GM10266 (cell line): ENCODE measurements at regions not wholly inside any gene's neighbourhood (a gene's known extent, or its start where the extent isn't known, plus 50 kb on each side); places are given as distances from the start of the nearest gene placed in this dataset.

ENCODE experiments used
- DNase-seq: peaks from one replicate; pipeline ENCODE4 v3.0.0; 2012; ENCODE audit errors: extremely low spot score
- TF ChIP-seq, protein P1 (sequence below): IDR thresholded peaks from 2 replicates; pipeline ENCODE4 v1.5.1; 2012; ENCODE audit warnings: mild to moderate bottlenecking, low read depth; ENCODE audit not compliant: control insufficient read depth, insufficient read depth; ENCODE audit errors: missing control alignments

DNA sequence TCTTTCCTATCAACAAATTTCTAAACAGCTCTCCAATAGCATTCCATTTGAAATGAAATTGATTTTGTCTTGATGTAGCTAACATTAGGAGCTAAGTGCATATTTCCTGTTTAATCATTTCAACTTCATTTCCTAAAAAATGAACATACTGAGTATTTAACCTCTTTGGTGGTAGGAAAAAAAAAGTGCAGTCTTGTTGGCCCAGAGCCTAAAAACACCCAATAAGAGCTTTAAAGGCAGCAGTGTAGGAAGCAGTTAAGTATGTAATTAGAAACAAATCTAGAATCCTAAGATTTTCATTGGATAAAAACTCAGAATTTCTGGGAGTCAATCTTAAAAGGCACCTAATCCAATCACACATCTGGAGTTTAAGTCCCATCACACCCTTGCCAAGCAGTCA is 71.0 kb upstream of the RBMS1 start:
- TF ChIP-seq, protein P1, sequence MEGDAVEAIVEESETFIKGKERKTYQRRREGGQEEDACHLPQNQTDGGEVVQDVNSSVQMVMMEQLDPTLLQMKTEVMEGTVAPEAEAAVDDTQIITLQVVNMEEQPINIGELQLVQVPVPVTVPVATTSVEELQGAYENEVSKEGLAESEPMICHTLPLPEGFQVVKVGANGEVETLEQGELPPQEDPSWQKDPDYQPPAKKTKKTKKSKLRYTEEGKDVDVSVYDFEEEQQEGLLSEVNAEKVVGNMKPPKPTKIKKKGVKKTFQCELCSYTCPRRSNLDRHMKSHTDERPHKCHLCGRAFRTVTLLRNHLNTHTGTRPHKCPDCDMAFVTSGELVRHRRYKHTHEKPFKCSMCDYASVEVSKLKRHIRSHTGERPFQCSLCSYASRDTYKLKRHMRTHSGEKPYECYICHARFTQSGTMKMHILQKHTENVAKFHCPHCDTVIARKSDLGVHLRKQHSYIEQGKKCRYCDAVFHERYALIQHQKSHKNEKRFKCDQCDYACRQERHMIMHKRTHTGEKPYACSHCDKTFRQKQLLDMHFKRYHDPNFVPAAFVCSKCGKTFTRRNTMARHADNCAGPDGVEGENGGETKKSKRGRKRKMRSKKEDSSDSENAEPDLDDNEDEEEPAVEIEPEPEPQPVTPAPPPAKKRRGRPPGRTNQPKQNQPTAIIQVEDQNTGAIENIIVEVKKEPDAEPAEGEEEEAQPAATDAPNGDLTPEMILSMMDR = no peak
- DNase-seq = no peak

DNA sequence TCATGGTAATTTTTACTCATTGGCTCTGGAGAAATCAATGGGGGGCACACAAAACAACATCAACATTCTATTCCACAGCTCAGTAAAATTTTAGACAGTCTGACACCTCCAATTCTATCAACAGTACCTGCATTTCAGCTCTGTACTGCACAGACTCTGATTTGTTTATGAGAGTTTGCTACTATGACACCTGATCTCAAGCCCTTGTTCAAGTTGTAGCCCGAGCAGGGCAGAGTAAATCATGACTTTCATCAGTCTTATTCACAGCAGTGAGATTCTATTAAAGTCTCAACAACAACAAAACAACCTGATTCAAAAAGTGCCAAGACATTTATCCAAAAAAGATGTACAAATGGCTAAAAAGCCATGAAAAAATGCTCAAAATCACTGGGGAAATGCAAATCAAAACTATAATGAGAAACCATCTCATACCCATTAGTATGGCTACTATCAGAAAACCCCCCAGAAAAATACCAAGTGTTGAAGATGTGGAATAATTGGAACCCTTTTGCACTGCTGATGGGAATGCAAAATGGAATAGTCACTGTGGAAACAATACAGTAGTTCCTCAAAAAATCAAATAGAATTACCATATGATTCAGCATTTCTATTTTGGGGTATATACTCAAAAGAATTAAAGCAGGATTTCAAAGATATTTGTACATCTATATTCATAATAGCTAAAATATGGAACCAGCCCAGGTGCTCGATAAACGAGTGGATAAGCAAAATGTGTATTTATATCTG is 71.7 kb upstream of the RBMS1 start:
- DNase-seq = no peak
- TF ChIP-seq, protein P1 = no peak

DNA sequence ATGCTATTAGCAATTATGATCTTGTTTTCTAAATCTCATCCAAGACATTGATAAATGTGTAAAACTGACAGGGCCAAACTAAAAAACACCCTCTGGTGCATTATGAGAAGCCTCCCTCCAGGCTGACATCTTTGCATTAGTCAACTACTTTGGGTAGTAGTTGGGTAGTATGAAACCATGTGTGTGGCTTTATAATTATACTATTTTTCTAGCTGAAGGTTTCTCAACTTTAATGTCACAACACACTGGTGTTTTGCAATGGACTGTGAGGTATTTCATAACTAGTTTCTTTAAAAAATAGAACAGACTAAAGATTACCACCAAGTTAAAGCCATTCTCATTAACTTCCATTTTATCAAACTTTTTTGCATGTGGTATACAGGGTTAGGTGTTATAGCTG is 73.1 kb upstream of the RBMS1 start:
- no peak for DNase-seq
- TF ChIP-seq, protein P1 = no peak

DNA sequence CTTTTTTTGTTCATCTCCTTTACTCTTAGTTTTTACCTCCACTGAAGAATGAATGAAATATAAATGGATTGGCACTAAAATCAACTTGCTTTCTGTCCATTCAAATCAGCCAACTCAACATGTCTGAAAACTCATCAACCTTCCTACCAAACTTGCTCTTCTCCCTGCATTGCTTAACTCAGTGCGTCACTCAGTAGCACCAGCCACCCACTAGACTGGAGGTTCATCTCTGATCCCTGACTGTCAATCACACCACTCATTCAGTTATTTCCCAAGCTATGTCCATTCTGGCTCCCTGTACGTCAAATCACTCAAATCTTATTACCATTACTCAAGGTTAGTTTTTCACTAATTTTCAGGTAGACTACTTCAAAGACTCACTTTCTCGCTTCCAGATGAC is 75.2 kb upstream of the RBMS1 start:
- TF ChIP-seq, protein P1 = no peak
- no peak for DNase-seq

DNA sequence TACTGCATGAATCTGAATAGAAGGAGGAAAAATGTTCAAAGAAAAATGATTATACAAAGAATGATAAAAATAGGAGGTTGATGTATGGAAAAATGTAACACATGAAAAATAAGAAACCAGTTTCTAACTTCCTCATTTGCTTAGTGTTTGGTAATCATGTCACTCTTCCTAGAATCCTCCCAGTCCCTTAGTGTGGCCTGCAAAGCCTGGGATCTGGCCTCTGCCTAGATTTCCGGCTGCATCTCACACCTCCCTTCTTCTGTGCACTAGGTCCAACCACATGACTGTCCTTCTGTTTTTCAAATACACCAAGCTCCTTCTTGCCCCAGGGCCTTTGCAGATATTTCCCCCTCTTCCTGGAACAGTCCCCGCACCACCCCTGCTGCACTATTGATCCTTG is 76.8 kb upstream of the RBMS1 start:
- DNase-seq = no peak

DNA sequence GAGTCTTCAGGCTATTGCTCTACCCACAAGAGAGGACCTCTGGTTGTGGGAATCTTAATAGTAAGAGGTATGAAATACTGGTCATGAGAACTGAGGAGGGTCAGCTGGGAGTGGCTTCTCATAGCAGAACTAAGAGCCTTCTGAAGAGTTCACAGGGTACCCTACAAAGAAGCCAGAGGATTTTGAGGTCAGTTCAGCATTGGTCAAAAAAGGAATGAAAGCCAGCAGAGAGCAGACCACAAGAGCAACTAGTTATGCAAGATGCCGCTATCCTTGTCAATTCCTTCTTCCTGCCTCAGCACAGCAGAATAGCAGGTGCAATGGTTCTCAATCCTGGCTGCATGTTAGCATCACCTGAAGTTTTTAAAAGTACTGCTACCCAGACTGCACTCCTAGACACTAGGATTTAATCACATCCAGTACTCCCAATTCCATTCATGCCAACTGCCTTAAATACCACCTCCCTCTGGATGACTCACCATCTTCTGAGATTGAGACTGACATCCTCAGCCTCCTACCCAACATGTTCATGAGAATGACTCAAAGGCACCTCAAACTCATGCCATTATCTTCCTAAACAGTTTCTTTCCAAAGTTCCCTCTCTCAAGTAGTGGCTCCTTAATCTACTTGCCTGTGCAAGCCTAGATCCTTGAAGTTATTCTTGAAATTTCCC is 81.0 kb upstream of the RBMS1 start:
- TF ChIP-seq, protein P1 = no peak
- no peak for DNase-seq

More for the DNA sequence above, 76.8 kb upstream of the RBMS1 start:
- TF ChIP-seq, protein P1 = no peak

DNA sequence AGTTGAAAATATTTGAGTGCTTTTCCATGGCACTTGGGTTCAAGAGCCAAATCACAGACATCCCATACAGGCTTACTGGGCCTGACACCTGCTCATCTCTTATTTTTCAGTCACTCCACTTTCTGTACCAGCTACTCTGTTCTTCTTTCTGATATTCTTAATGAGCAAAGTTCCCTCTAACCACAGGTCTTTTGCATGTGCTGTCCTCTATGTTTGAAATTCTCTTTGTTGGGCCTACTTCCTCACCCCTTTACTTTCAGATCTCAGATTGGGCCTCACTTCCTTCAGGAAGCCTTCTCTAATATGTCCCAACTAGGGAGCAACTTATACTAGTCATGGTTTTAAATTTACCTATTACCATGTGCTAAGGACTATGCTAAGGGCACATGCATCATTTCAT is 81.8 kb upstream of the RBMS1 start:
- DNase-seq = no peak
- TF ChIP-seq, protein P1 = no peak
